ENCODE measurements at regions not wholly inside any gene's neighbourhood (a gene's known extent, or its start where the extent isn't known, plus 50 kb on each side); places are given as distances from the start of the nearest gene placed in this dataset.

DNA sequence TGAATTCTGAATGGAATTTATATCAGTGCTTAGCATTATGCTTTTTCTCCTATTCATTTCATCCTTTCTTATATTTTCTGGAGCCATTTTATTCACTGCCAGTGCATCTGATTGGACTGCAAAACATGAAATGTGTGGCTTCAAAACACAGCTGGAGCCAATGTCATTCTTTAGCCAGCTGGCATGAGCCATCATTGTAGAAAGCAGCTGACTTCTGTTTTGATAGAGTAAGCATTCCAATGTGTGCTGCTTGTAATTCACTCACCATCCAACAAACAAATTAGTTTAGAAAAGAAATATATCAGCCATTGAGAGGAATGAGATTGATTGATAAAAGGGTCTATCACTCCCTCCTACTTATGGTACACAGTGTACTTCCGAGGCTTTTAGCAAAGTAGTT, 2616.0 kb downstream of the ARAP2 start:
- no peaks in the 10 kb centered on the region for H3K36me3 Mint-ChIP-seq (ENCODE audit: insufficient read depth, unreplicated experiment)
- TF ChIP-seq, protein P1, sequence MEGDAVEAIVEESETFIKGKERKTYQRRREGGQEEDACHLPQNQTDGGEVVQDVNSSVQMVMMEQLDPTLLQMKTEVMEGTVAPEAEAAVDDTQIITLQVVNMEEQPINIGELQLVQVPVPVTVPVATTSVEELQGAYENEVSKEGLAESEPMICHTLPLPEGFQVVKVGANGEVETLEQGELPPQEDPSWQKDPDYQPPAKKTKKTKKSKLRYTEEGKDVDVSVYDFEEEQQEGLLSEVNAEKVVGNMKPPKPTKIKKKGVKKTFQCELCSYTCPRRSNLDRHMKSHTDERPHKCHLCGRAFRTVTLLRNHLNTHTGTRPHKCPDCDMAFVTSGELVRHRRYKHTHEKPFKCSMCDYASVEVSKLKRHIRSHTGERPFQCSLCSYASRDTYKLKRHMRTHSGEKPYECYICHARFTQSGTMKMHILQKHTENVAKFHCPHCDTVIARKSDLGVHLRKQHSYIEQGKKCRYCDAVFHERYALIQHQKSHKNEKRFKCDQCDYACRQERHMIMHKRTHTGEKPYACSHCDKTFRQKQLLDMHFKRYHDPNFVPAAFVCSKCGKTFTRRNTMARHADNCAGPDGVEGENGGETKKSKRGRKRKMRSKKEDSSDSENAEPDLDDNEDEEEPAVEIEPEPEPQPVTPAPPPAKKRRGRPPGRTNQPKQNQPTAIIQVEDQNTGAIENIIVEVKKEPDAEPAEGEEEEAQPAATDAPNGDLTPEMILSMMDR (IDR thresholded peaks at IDR 0.05; ENCODE audit: unreplicated experiment) = no peak
- H3K9me3 Mint-ChIP-seq (ENCODE audit: low read depth, unreplicated experiment) = peaks cover 16% of the 10 kb centered on the region
- CTCF ChIA-PET = no interaction called here
- H3K4me3 Mint-ChIP-seq (ENCODE audit: low read depth, unreplicated experiment) = no peak overlapping the region
- no peak for DNase-seq
- no peak overlapping the region for H3K27ac Mint-ChIP-seq (ENCODE audit: unreplicated experiment)
- no TSS peak for BruUV-seq (replicated peaks)
- H3K4me1 Mint-ChIP-seq (ENCODE audit: low read depth, unreplicated experiment) = no peaks in the 10 kb centered on the region
- intact Hi-C loops (cut with micrococcal nuclease; ENCODE audit: unreplicated experiment) = no loop called here
- H3K27me3 Mint-ChIP-seq (ENCODE audit: unreplicated experiment) = no peaks in the 10 kb centered on the region

DNA sequence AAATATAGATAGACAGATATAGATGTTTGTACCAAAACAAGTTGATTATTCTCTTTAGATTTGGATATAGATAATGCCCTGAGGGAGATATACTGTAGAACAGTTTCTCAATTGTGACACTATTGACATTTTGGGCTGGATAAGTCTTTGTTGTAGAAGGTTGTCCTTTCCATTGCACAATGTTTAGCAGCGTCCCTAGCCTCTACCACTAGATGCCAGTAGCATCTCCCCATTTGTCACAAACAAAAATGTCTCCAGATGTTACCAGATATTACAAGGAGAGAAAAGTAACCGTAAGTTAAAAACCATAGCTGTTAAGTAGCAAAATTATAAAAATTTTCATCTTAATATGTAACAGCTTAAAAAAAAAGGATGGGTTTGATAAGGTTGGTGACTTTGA, 2595.3 kb downstream of the ARAP2 start:
- Mint-ChIP-seq H3K9me3 (ENCODE audit: low read depth, unreplicated experiment) (peaks cover 7% of the 10 kb centered on the region), H3K27ac (ENCODE audit: unreplicated experiment) (no peak overlapping the region), H3K4me3 (ENCODE audit: low read depth, unreplicated experiment) (no peak overlapping the region), H3K27me3 (ENCODE audit: unreplicated experiment) (no peaks in the 10 kb centered on the region), H3K4me1 (ENCODE audit: low read depth, unreplicated experiment) (no peaks in the 10 kb centered on the region), H3K36me3 (ENCODE audit: insufficient read depth, unreplicated experiment) (no peaks in the 10 kb centered on the region)
- BruUV-seq (replicated peaks) = no TSS peak
- intact Hi-C loops (cut with micrococcal nuclease; ENCODE audit: unreplicated experiment) = no loop called here
- TF ChIP-seq, protein P1 (IDR thresholded peaks at IDR 0.05; ENCODE audit: unreplicated experiment) = no peak
- CTCF ChIA-PET = no interaction called here
- DNase-seq = no peak

DNA sequence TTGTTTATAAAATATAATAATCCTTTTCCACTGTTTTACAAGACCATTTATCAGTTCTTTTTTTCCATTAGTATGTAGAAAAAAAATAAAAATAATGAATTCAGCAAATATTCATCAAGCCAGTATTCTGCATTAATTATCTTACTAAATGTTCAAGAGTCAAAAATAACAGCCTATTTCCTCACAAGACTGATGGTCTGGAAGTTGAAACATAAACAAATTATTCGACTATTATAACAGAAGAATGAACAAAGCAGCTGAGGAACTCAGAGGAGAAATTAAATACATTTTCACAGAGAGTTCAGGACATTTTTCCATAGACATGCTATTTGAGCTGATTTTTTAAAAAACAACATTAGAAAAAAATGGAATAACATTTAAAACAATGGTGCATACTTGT, 2594.8 kb downstream of the ARAP2 start:
- BruUV-seq (replicated peaks) = no TSS peak
- Mint-ChIP-seq H3K27ac (ENCODE audit: unreplicated experiment) (no peak overlapping the region), H3K4me3 (ENCODE audit: low read depth, unreplicated experiment) (no peak overlapping the region), H3K9me3 (ENCODE audit: low read depth, unreplicated experiment) (peaks cover 7% of the 10 kb centered on the region), H3K4me1 (ENCODE audit: low read depth, unreplicated experiment) (no peaks in the 10 kb centered on the region), H3K27me3 (ENCODE audit: unreplicated experiment) (no peaks in the 10 kb centered on the region), H3K36me3 (ENCODE audit: insufficient read depth, unreplicated experiment) (no peaks in the 10 kb centered on the region)
- intact Hi-C loops (cut with micrococcal nuclease; ENCODE audit: unreplicated experiment) = no loop called here
- TF ChIP-seq, protein P1 (IDR thresholded peaks at IDR 0.05; ENCODE audit: unreplicated experiment) = no peak
- CTCF ChIA-PET = no interaction called here
- DNase-seq = no peak

DNA sequence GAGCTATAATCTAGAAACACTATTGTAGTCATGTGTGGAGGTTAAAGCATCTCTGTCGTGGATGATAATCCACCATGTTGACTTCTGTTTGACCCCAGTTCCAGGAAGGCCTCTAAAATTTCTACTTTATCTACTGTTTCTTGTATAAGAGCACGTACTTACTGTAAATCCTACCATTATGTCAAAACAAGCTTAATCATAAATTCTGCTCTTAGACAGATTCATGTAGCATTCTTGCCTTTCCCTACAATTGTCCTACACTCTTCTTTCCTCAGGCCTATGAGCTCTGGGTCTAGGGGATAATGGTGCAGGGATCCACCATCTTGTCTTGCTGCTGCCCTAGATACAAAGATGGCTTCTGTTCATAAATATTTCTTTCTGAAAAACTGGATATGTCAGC, 2594.3 kb downstream of the ARAP2 start:
- no peak overlapping the region for H3K4me3 Mint-ChIP-seq (ENCODE audit: low read depth, unreplicated experiment)
- no TSS peak for BruUV-seq (replicated peaks)
- TF ChIP-seq, protein P1 (IDR thresholded peaks at IDR 0.05; ENCODE audit: unreplicated experiment) = no peak
- H3K9me3 Mint-ChIP-seq (ENCODE audit: low read depth, unreplicated experiment) = peaks cover 7% of the 10 kb centered on the region
- no peaks in the 10 kb centered on the region for H3K4me1 Mint-ChIP-seq (ENCODE audit: low read depth, unreplicated experiment)
- intact Hi-C loops (cut with micrococcal nuclease; ENCODE audit: unreplicated experiment) = no loop called here
- no peak overlapping the region for H3K27ac Mint-ChIP-seq (ENCODE audit: unreplicated experiment)
- H3K27me3 Mint-ChIP-seq (ENCODE audit: unreplicated experiment) = no peaks in the 10 kb centered on the region
- H3K36me3 Mint-ChIP-seq (ENCODE audit: insufficient read depth, unreplicated experiment) = no peaks in the 10 kb centered on the region
- CTCF ChIA-PET = no interaction called here
- no peak for DNase-seq

DNA sequence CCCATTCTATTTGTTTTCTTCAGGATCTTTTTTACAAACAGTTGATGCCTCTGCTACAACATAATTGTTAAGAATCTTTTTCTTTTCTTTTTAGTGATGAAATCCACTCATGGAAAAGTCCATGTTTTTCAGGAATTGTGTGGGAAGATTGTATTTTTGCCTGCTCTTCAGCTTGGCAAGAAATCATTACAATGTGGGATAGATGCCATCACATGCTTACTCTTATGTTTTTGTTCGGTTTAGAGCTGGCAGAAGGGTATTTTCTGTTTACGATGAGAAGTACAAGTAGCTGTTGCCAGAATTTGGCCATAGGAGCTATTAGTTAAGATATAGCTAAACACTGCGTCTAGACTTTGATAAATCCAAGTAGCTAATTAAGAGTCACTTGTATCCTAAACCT, 2585.3 kb downstream of the ARAP2 start:
- TF ChIP-seq, protein P1 (IDR thresholded peaks at IDR 0.05; ENCODE audit: unreplicated experiment) = no peak
- H3K27ac Mint-ChIP-seq (ENCODE audit: unreplicated experiment) = no peak overlapping the region
- no TSS peak for BruUV-seq (replicated peaks)
- H3K27me3 Mint-ChIP-seq (ENCODE audit: unreplicated experiment) = no peaks in the 10 kb centered on the region
- intact Hi-C loops (cut with micrococcal nuclease; ENCODE audit: unreplicated experiment) = no loop called here
- no peak overlapping the region for H3K4me3 Mint-ChIP-seq (ENCODE audit: low read depth, unreplicated experiment)
- no peaks in the 10 kb centered on the region for H3K9me3 Mint-ChIP-seq (ENCODE audit: low read depth, unreplicated experiment)
- no peaks in the 10 kb centered on the region for H3K4me1 Mint-ChIP-seq (ENCODE audit: low read depth, unreplicated experiment)
- H3K36me3 Mint-ChIP-seq (ENCODE audit: insufficient read depth, unreplicated experiment) = no peaks in the 10 kb centered on the region
- no peak for DNase-seq
- CTCF ChIA-PET = no interaction called here

Data from Calu3 (cell line).